ENCODE measurements at regions not wholly inside any gene's neighbourhood (a gene's known extent, or its start where the extent isn't known, plus 50 kb on each side); places are given as distances from the start of the nearest gene placed in this dataset.
"Not testable (repeated sequence)": the region's sequence is repeated elsewhere in the genome, so short reads cannot be mapped to it uniquely, and the experiment has no call there.

DNA sequence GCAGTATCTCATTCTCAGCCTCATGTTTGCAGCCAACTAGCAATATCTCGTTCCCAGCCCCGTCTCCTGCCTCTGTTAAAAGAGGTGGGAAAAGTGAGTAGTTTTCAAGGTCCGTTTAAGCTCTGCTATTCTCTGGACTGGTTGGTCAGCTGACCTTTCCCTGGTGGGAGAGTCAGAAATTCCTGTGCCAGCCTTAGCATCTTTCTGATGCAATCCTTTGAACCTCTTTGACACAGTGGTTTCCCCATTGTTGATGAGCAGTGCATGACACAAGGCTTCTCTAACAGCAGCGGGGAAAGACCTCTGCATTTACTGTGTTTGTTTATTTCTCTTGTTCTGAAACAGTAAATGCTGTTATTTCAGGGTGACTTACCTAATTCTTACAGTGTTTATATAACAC, 74.6 kb downstream of the CDRT15L2 start:
- TF ChIP-seq EZH2 (IDR thresholded peaks at IDR 0.05; ENCODE audit: insufficient read depth, poor library complexity, severe bottlenecking); EZH2phosphoT487 (IDR thresholded peaks at IDR 0.05; ENCODE audit: insufficient read depth, low read depth): not testable (repeated sequence)

Data from GM23248 (cell line).